ENCODE measurements at regions not wholly inside any gene's neighbourhood (a gene's known extent, or its start where the extent isn't known, plus 50 kb on each side); places are given as distances from the start of the nearest gene placed in this dataset.

DNA sequence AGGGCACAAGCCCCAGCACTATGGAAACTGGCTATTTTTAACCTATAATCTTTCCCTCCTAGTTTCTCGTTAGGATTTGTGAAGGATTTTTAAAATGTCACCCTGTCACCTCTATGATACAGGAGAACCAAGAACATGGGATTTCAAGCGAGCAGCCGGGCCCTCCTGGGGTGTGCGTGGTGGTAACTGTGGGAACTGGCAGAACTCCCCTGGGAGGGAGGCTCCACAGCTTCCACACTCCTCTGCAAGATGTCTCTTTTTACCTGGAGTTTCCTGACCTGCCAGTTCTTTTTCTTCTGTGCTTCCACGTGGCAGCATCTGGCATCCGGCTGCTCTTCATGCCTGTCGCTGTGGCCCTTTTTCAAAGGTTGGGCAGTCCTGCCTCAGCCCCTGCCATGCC lies 386.3 kb upstream of the MYT1L start (continued):
- TF ChIP-seq, protein P1, sequence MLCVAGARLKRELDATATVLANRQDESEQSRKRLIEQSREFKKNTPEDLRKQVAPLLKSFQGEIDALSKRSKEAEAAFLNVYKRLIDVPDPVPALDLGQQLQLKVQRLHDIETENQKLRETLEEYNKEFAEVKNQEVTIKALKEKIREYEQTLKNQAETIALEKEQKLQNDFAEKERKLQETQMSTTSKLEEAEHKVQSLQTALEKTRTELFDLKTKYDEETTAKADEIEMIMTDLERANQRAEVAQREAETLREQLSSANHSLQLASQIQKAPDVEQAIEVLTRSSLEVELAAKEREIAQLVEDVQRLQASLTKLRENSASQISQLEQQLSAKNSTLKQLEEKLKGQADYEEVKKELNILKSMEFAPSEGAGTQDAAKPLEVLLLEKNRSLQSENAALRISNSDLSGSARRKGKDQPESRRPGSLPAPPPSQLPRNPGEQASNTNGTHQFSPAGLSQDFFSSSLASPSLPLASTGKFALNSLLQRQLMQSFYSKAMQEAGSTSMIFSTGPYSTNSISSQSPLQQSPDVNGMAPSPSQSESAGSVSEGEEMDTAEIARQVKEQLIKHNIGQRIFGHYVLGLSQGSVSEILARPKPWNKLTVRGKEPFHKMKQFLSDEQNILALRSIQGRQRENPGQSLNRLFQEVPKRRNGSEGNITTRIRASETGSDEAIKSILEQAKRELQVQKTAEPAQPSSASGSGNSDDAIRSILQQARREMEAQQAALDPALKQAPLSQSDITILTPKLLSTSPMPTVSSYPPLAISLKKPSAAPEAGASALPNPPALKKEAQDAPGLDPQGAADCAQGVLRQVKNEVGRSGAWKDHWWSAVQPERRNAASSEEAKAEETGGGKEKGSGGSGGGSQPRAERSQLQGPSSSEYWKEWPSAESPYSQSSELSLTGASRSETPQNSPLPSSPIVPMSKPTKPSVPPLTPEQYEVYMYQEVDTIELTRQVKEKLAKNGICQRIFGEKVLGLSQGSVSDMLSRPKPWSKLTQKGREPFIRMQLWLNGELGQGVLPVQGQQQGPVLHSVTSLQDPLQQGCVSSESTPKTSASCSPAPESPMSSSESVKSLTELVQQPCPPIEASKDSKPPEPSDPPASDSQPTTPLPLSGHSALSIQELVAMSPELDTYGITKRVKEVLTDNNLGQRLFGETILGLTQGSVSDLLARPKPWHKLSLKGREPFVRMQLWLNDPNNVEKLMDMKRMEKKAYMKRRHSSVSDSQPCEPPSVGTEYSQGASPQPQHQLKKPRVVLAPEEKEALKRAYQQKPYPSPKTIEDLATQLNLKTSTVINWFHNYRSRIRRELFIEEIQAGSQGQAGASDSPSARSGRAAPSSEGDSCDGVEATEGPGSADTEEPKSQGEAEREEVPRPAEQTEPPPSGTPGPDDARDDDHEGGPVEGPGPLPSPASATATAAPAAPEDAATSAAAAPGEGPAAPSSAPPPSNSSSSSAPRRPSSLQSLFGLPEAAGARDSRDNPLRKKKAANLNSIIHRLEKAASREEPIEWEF (CRISPR knock-in tag; IDR thresholded peaks at IDR 0.05): no peak
- TF ChIP-seq, protein P2, sequence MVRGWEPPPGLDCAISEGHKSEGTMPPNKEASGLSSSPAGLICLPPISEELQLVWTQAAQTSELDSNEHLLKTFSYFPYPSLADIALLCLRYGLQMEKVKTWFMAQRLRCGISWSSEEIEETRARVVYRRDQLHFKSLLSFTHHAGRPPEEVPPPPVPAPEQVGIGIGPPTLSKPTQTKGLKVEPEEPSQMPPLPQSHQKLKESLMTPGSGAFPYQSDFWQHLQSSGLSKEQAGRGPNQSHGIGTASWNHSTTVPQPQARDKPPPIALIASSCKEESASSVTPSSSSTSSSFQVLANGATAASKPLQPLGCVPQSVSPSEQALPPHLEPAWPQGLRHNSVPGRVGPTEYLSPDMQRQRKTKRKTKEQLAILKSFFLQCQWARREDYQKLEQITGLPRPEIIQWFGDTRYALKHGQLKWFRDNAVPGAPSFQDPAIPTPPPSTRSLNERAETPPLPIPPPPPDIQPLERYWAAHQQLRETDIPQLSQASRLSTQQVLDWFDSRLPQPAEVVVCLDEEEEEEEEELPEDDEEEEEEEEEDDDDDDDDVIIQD (CRISPR knock-in tag; IDR thresholded peaks at IDR 0.05): no peak

DNA sequence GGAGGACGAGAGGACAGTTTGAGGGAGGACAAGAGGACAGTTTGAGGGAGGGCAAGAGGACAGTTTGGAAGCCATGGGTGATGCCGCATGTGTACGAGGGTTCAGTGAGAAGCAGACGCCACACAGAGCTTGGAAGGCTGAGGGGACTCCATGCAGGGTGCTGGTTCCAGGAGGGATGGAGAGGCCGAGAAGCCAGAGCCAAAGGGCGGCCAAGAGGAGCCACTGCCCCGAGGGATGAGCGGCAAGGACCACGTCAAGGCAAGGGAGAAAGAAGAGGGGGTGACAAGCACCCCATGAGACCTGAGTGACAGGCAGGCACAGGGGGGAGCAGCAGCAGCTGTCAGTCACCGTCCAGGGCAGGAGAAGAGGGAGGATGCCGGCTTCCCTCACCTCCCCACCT lies 385.7 kb upstream of the MYT1L start:
- 0% methylated on average over 4 of the region's 11 CpGs for WGBS (ENCODE audit: insufficient coverage, low coverage, missing lambda C conversion rate)
- Histone ChIP-seq H4K20me1 (replicated peaks; ENCODE audit: control insufficient read depth, insufficient read depth, low read length) (no peaks in the 10 kb centered on the region), H3K4me1 (replicated peaks in 1 of 2; ENCODE audit: control insufficient read depth in 2 of 2, insufficient read depth in 2 of 2, low read length in 2 of 2) (no peaks in the 10 kb centered on the region), H3K27me3 (ENCODE audit: control insufficient read depth in 2 of 2, insufficient read depth in 2 of 2, low read length in 2 of 2) (peaks cover 0 to 35% of the 10 kb centered on the region in 2 experiments), H3K9me3 (replicated peaks; ENCODE audit: control insufficient read depth, insufficient read depth, low read depth, low read length) (no peaks in the 10 kb centered on the region), H3K4me3 (no peak overlapping the region), H3K4me2 (ENCODE audit: insufficient read depth, low read length) (no peak overlapping the region), H3K27ac (ENCODE audit: extremely low read depth, low read depth, low read length) (no peak overlapping the region), H2AFZ (ENCODE audit: low read depth, low read length) (no peak overlapping the region), H3K36me3 (ENCODE audit: control insufficient read depth, insufficient read depth, low read length) (no peaks in the 10 kb centered on the region), H3K9ac (ENCODE audit: insufficient read depth in 1 of 2, low read depth in 2 of 2, low read length in 2 of 2) (no peak overlapping the region), H3K79me2 (ENCODE audit: control insufficient read depth, insufficient read depth, low read length) (no peaks in the 10 kb centered on the region), H3K9me1 (ENCODE audit: control insufficient read depth, insufficient read depth, low read length) (no peaks in the 10 kb centered on the region)
- no peak for ATAC-seq
- intact Hi-C loops (cut with micrococcal nuclease): no loop called here
- TF ChIP-seq PML (IDR thresholded peaks at IDR 0.05; ENCODE audit: low read length): no peak
- no peak for TF ChIP-seq ZNF232 (CRISPR knock-in tag; IDR thresholded peaks at IDR 0.05)
- TF ChIP-seq NR2C2 (CRISPR knock-in tag; IDR thresholded peaks at IDR 0.05): no peak
- no peak for TF ChIP-seq NR2C2 (tag; IDR thresholded peaks at IDR 0.05)
- no peak for TF ChIP-seq SMAD2 (IDR thresholded peaks at IDR 0.05; ENCODE audit: low read depth, low read length)
- TF ChIP-seq PHF21A (IDR thresholded peaks at IDR 0.05; ENCODE audit: borderline replicate concordance, low read depth): no peak
- TF ChIP-seq, protein P3, sequence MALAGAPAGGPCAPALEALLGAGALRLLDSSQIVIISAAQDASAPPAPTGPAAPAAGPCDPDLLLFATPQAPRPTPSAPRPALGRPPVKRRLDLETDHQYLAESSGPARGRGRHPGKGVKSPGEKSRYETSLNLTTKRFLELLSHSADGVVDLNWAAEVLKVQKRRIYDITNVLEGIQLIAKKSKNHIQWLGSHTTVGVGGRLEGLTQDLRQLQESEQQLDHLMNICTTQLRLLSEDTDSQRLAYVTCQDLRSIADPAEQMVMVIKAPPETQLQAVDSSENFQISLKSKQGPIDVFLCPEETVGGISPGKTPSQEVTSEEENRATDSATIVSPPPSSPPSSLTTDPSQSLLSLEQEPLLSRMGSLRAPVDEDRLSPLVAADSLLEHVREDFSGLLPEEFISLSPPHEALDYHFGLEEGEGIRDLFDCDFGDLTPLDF (CRISPR knock-in tag; IDR thresholded peaks at IDR 0.05): no peak
- TF ChIP-seq, protein P4, sequence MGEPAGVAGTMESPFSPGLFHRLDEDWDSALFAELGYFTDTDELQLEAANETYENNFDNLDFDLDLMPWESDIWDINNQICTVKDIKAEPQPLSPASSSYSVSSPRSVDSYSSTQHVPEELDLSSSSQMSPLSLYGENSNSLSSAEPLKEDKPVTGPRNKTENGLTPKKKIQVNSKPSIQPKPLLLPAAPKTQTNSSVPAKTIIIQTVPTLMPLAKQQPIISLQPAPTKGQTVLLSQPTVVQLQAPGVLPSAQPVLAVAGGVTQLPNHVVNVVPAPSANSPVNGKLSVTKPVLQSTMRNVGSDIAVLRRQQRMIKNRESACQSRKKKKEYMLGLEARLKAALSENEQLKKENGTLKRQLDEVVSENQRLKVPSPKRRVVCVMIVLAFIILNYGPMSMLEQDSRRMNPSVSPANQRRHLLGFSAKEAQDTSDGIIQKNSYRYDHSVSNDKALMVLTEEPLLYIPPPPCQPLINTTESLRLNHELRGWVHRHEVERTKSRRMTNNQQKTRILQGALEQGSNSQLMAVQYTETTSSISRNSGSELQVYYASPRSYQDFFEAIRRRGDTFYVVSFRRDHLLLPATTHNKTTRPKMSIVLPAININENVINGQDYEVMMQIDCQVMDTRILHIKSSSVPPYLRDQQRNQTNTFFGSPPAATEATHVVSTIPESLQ (CRISPR knock-in tag; IDR thresholded peaks at IDR 0.05): no peak
- TF ChIP-seq NUFIP1 (IDR thresholded peaks at IDR 0.05; ENCODE audit: partially characterized antibody): no peak
- ChIA-PET POLR2A (interaction anchor here (0.5 kb wide), 1 partner anchor 52 kb away, joined by 3 read pairs; no protein-coding TSS in a partner anchor), CTCF (ENCODE audit: low intra/inter-chr PET ratio) (no interaction called here)
- no peak for FAIRE-seq
- DNase-seq (ENCODE audit: extremely low read depth in 1 of 4, low spot score in 3 of 4): no peak
- no TSS peak for BruUV-seq (replicated peaks)
- in situ Hi-C loops (cut with MboI): no loop called here

Measured in K562 (cell line).